Gastroesophageal sphincter (tissue), 3 donors: ENCODE measurements at regions not wholly inside any gene's neighbourhood (a gene's known extent, or its start where the extent isn't known, plus 50 kb on each side); places are given as distances from the start of the nearest gene placed in this dataset.

Experiments used
- CTCF ChIP-seq, 4 experiments: fragments of 200-600 bp in 2 of 4; fragments of 450-650 bp in 2 of 4; sonication (generic) in 1 of 4; IDR thresholded peaks; one replicate each; pipeline ENCODE4 v1.5.1; 2017 to 2019; ENCODE audit warnings: antibody characterized with exemption in 4 of 4, mild to moderate bottlenecking in 2 of 4, moderate library complexity in 2 of 4
- POLR2A ChIP-seq, 2 donors: fragments of 450-650 bp; IDR thresholded peaks; one replicate each; pipeline ENCODE4 v1.6.1; 2017; ENCODE audit warnings: antibody characterized with exemption in 2 of 2, mild to moderate bottlenecking in 2 of 2, moderate library complexity in 1 of 2

DNA sequence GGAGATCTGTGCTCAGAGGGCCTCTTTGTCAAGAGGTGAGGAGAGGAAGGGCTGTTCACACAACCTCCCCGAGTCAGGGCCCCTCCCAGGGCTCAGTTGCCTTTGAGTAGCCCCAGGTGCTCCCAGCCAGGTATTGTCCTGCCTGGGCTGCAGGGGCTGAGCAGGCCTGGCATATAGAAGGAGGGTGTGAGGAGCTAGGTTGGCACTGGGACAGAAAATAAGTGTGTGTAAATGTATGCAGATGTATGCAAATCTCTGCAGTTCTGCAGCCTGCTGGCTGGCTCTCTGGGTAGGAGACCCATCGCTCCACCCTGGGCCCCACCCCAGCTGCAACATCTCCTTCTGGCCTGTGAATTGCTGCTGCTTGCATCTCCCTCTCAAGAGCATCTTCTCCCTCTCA, 52.4 kb downstream of the NAV1 start:
- TF ChIP-seq CTCF (IDR thresholded peaks at IDR 0.05) = no peak
- TF ChIP-seq POLR2A (IDR thresholded peaks at IDR 0.05) = no peak
